ENCODE measurements at regions not wholly inside any gene's neighbourhood (a gene's known extent, or its start where the extent isn't known, plus 50 kb on each side); places are given as distances from the start of the nearest gene placed in this dataset.

- no peaks in the 10 kb centered on the region for H3K79me2 ChIP-seq (replicated peaks; ENCODE audit: insufficient read depth)
- no peak overlapping the region for H2AFZ ChIP-seq
- DNase-seq (ENCODE audit: low spot score) = no peak
- H3F3A ChIP-seq (replicated peaks; ENCODE audit: low read depth) = no peaks in the 10 kb centered on the region
- H3K27me3 ChIP-seq (ENCODE audit: insufficient read depth) = no peaks in the 10 kb centered on the region
- Mint-ChIP-seq H3K27me3 (ENCODE audit: insufficient read depth, low read depth, poor library complexity) (no peaks in the 10 kb centered on the region), H3K4me1 (peaks cover 3% of the 10 kb centered on the region; the same call in 1 of the 3 replicates), H3K27ac (no peak overlapping the region), H3K4me3 (no peak overlapping the region), H3K9me3 (no peaks in the 10 kb centered on the region), H3K36me3 (ENCODE audit: low read depth) (no peaks in the 10 kb centered on the region)
- ATAC-seq = no peak
- TF ChIP-seq JUNB (IDR thresholded peaks at IDR 0.05; ENCODE audit: unreplicated experiment) (no peak), ETS1 (IDR thresholded peaks at IDR 0.05) (no peak), CREB1 (CRISPR knock-in tag; IDR thresholded peaks at IDR 0.05; ENCODE audit: low read depth) (no peak)
- TF ChIP-seq, protein P1, sequence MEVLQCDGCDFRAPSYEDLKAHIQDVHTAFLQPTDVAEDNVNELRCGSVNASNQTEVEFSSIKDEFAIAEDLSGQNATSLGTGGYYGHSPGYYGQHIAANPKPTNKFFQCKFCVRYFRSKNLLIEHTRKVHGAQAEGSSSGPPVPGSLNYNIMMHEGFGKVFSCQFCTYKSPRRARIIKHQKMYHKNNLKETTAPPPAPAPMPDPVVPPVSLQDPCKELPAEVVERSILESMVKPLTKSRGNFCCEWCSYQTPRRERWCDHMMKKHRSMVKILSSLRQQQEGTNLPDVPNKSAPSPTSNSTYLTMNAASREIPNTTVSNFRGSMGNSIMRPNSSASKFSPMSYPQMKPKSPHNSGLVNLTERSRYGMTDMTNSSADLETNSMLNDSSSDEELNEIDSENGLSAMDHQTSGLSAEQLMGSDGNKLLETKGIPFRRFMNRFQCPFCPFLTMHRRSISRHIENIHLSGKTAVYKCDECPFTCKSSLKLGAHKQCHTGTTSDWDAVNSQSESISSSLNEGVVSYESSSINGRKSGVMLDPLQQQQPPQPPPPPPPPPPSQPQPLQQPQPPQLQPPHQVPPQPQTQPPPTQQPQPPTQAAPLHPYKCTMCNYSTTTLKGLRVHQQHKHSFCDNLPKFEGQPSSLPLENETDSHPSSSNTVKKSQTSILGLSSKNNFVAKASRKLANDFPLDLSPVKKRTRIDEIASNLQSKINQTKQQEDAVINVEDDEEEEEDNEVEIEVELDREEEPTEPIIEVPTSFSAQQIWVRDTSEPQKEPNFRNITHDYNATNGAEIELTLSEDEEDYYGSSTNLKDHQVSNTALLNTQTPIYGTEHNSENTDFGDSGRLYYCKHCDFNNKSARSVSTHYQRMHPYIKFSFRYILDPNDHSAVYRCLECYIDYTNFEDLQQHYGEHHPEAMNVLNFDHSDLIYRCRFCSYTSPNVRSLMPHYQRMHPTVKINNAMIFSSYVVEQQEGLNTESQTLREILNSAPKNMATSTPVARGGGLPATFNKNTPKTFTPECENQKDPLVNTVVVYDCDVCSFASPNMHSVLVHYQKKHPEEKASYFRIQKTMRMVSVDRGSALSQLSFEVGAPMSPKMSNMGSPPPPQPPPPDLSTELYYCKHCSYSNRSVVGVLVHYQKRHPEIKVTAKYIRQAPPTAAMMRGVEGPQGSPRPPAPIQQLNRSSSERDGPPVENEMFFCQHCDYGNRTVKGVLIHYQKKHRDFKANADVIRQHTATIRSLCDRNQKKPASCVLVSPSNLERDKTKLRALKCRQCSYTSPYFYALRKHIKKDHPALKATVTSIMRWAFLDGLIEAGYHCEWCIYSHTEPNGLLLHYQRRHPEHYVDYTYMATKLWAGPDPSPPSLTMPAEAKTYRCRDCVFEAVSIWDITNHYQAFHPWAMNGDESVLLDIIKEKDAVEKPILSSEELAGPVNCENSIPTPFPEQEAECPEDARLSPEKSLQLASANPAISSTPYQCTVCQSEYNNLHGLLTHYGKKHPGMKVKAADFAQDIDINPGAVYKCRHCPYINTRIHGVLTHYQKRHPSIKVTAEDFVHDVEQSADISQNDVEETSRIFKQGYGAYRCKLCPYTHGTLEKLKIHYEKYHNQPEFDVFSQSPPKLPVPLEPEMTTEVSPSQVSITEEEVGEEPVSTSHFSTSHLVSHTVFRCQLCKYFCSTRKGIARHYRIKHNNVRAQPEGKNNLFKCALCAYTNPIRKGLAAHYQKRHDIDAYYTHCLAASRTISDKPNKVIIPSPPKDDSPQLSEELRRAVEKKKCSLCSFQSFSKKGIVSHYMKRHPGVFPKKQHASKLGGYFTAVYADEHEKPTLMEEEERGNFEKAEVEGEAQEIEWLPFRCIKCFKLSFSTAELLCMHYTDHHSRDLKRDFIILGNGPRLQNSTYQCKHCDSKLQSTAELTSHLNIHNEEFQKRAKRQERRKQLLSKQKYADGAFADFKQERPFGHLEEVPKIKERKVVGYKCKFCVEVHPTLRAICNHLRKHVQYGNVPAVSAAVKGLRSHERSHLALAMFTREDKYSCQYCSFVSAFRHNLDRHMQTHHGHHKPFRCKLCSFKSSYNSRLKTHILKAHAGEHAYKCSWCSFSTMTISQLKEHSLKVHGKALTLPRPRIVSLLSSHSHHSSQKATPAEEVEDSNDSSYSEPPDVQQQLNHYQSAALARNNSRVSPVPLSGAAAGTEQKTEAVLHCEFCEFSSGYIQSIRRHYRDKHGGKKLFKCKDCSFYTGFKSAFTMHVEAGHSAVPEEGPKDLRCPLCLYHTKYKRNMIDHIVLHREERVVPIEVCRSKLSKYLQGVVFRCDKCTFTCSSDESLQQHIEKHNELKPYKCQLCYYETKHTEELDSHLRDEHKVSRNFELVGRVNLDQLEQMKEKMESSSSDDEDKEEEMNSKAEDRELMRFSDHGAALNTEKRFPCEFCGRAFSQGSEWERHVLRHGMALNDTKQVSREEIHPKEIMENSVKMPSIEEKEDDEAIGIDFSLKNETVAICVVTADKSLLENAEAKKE (CRISPR knock-in tag; IDR thresholded peaks at IDR 0.05) = no peak
- no peaks in the 10 kb centered on the region for H3K36me3 ChIP-seq (ENCODE audit: insufficient read depth)
- no peak overlapping the region for H3K4me2 ChIP-seq
- H3K9me2 ChIP-seq (ENCODE audit: insufficient read depth) = no peaks in the 10 kb centered on the region
- no peaks in the 10 kb centered on the region for H3K4me1 ChIP-seq (ENCODE audit: insufficient read depth)
- H3K4me3 ChIP-seq = no peak overlapping the region
- H3K27ac ChIP-seq (ENCODE audit: low read depth) = no peak overlapping the region
- H4K20me1 ChIP-seq (replicated peaks; ENCODE audit: insufficient read depth) = no peaks in the 10 kb centered on the region
Measured at GRCh38 chr3:95302044-95302443, 1239.2 kb downstream of the NSUN3 start.

- H3K9me3 Mint-ChIP-seq = peaks cover 6% of the 10 kb centered on the region
- Histone ChIP-seq H3F3A (replicated peaks; ENCODE audit: low read depth) (no peaks in the 10 kb centered on the region), H2AFZ (0 out of 2 replicates have a peak overlapping the region, but pooled peaks have one; percentile 6), H3K9me2 (ENCODE audit: insufficient read depth) (no peaks in the 10 kb centered on the region), H3K4me2 (no peak overlapping the region), H3K4me3 (no peak overlapping the region), H4K20me1 (replicated peaks; ENCODE audit: insufficient read depth) (no peaks in the 10 kb centered on the region), H3K79me2 (replicated peaks; ENCODE audit: insufficient read depth) (no peaks in the 10 kb centered on the region), H3K27me3 (ENCODE audit: insufficient read depth) (no peaks in the 10 kb centered on the region), H3K27ac (ENCODE audit: low read depth) (no peak overlapping the region), H3K36me3 (ENCODE audit: insufficient read depth) (no peaks in the 10 kb centered on the region), H3K4me1 (ENCODE audit: insufficient read depth) (no peaks in the 10 kb centered on the region)
- no peak overlapping the region for H3K4me3 Mint-ChIP-seq
- peaks cover 9% of the 10 kb centered on the region; the same call in 2 of the 3 replicates for H3K36me3 Mint-ChIP-seq (ENCODE audit: low read depth)
- H3K27me3 Mint-ChIP-seq (ENCODE audit: insufficient read depth, low read depth, poor library complexity) = no peaks in the 10 kb centered on the region
- no peak overlapping the region for H3K27ac Mint-ChIP-seq
- DNase-seq (ENCODE audit: low spot score) (no peak), ATAC-seq (no peak)
- H3K4me1 Mint-ChIP-seq = no peaks in the 10 kb centered on the region
- no peak for TF ChIP-seq ETS1 (IDR thresholded peaks at IDR 0.05)
- no peak for TF ChIP-seq ZNF331 (CRISPR knock-in tag; IDR thresholded peaks at IDR 0.05; ENCODE audit: low read depth)
- TF ChIP-seq JUNB (IDR thresholded peaks at IDR 0.05; ENCODE audit: unreplicated experiment) = no peak
- TF ChIP-seq, protein P2, sequence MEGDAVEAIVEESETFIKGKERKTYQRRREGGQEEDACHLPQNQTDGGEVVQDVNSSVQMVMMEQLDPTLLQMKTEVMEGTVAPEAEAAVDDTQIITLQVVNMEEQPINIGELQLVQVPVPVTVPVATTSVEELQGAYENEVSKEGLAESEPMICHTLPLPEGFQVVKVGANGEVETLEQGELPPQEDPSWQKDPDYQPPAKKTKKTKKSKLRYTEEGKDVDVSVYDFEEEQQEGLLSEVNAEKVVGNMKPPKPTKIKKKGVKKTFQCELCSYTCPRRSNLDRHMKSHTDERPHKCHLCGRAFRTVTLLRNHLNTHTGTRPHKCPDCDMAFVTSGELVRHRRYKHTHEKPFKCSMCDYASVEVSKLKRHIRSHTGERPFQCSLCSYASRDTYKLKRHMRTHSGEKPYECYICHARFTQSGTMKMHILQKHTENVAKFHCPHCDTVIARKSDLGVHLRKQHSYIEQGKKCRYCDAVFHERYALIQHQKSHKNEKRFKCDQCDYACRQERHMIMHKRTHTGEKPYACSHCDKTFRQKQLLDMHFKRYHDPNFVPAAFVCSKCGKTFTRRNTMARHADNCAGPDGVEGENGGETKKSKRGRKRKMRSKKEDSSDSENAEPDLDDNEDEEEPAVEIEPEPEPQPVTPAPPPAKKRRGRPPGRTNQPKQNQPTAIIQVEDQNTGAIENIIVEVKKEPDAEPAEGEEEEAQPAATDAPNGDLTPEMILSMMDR (conservative IDR thresholded peaks at IDR 0.05; ENCODE audit: low read depth in 2 of 2) = no peak
- TF ChIP-seq POLR2AphosphoS5 (IDR thresholded peaks at IDR 0.05; ENCODE audit: low read depth) = no peak
- no peak for TF ChIP-seq EZH2 (IDR thresholded peaks at IDR 0.05; ENCODE audit: low read depth, unreplicated experiment)
- TF ChIP-seq STAT1 (IDR thresholded peaks at IDR 0.05; ENCODE audit: unreplicated experiment) = no peak
- TF ChIP-seq EZH2phosphoT487 (IDR thresholded peaks at IDR 0.05; ENCODE audit: unreplicated experiment) = no peak
Measured at GRCh38 chr3:95310560-95310959, 1247.7 kb downstream of the NSUN3 start.

Data from GM23338 (cell line).